ENCODE measurements at regions not wholly inside any gene's neighbourhood (a gene's known extent, or its start where the extent isn't known, plus 50 kb on each side); places are given as distances from the start of the nearest gene placed in this dataset.

- H3K9me2 ChIP-seq (replicated peaks; ENCODE audit: control insufficient read depth, low read length) = no peaks in the 10 kb centered on the region
- H3K4me1 ChIP-seq (ENCODE audit: control insufficient read depth, low read length) = no peaks in the 10 kb centered on the region
- no peaks in the 10 kb centered on the region; the same call in 1 of the 2 replicates for H4K20me1 ChIP-seq (ENCODE audit: control insufficient read depth, insufficient read depth, low read depth, low read length)
- no peak overlapping the region for H3K4me3 ChIP-seq (ENCODE audit: low read length)
- H3F3A ChIP-seq (ENCODE audit: control insufficient read depth, insufficient read depth) = no peaks in the 10 kb centered on the region
- no peak overlapping the region for H3K27ac ChIP-seq (ENCODE audit: low read depth, low read length)
- H3K9me3 ChIP-seq (ENCODE audit: control insufficient read depth, insufficient read depth, low read length) = no peaks in the 10 kb centered on the region
- H3K4me2 ChIP-seq (ENCODE audit: low read length) = no peak overlapping the region
- no peaks in the 10 kb centered on the region for H3K27me3 ChIP-seq (ENCODE audit: control insufficient read depth, low read length)
- H3K79me2 ChIP-seq (ENCODE audit: control insufficient read depth, low read length) = no peaks in the 10 kb centered on the region
- TF ChIP-seq EZH2phosphoT487 (IDR thresholded peaks at IDR 0.05; ENCODE audit: borderline replicate concordance, low read length) (no peak), CTCF (IDR thresholded peaks at IDR 0.05; ENCODE audit: low read depth, low read length, poor library complexity, severe bottlenecking) (no peak)
- H3K36me3 ChIP-seq (ENCODE audit: control insufficient read depth, low read length) = no peaks in the 10 kb centered on the region
Measured at GRCh38 chr10:124165311-124165710, 71.9 kb upstream of the CHST15 start.

DNA sequence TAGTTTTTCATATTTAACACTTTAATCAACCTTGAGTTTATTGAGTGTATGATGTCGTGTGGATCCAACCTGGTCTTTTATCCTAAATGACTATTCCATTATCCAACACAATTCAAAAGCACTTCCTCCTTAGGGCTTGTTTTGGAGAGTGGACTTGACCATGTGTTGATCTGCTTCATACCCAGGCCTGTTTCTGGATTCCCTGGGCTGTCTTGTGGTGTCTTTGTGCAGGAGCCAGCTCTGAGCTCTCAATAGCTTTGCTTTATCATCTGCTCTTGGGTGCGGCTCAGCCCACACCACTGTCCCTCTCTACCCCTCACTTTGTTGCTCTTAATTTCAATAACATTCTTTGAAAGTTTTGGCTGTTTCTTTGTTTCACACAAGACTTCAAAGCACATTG, 70.9 kb upstream of the CHST15 start:
- TF ChIP-seq CTCF (IDR thresholded peaks at IDR 0.05; ENCODE audit: low read depth, low read length, poor library complexity, severe bottlenecking) (no peak), EZH2phosphoT487 (IDR thresholded peaks at IDR 0.05; ENCODE audit: borderline replicate concordance, low read length) (no peak)
- Histone ChIP-seq H4K20me1 (ENCODE audit: control insufficient read depth, insufficient read depth, low read depth, low read length) (no peaks in the 10 kb centered on the region; the same call in 1 of the 2 replicates), H3K4me1 (ENCODE audit: control insufficient read depth, low read length) (peaks cover 8% of the 10 kb centered on the region), H3K9me3 (ENCODE audit: control insufficient read depth, insufficient read depth, low read length) (no peaks in the 10 kb centered on the region), H3K27me3 (ENCODE audit: control insufficient read depth, low read length) (no peaks in the 10 kb centered on the region), H3K9me2 (replicated peaks; ENCODE audit: control insufficient read depth, low read length) (no peaks in the 10 kb centered on the region), H3K27ac (ENCODE audit: low read depth, low read length) (no peak overlapping the region), H3K4me3 (ENCODE audit: low read length) (no peak overlapping the region), H3K36me3 (ENCODE audit: control insufficient read depth, low read length) (no peaks in the 10 kb centered on the region), H3K79me2 (ENCODE audit: control insufficient read depth, low read length) (no peaks in the 10 kb centered on the region), H3F3A (ENCODE audit: control insufficient read depth, insufficient read depth) (no peaks in the 10 kb centered on the region), H3K4me2 (ENCODE audit: low read length) (no peak overlapping the region)

GRCh38 chr10:124162774-124163354, 69.5 kb upstream of the CHST15 start:
- Histone ChIP-seq H3K9me2 (replicated peaks; ENCODE audit: control insufficient read depth, low read length) (no peaks in the 10 kb centered on the region), H3F3A (ENCODE audit: control insufficient read depth, insufficient read depth) (no peaks in the 10 kb centered on the region), H3K27ac (ENCODE audit: low read depth, low read length) (no peak overlapping the region), H4K20me1 (ENCODE audit: control insufficient read depth, insufficient read depth, low read depth, low read length) (no peaks in the 10 kb centered on the region; the same call in 1 of the 2 replicates), H3K9me3 (ENCODE audit: control insufficient read depth, insufficient read depth, low read length) (no peaks in the 10 kb centered on the region), H3K4me1 (ENCODE audit: control insufficient read depth, low read length) (peaks cover 20% of the 10 kb centered on the region), H3K79me2 (ENCODE audit: control insufficient read depth, low read length) (no peaks in the 10 kb centered on the region), H3K4me3 (ENCODE audit: low read length) (no peak overlapping the region), H3K27me3 (ENCODE audit: control insufficient read depth, low read length) (no peaks in the 10 kb centered on the region), H3K36me3 (ENCODE audit: control insufficient read depth, low read length) (no peaks in the 10 kb centered on the region), H3K4me2 (ENCODE audit: low read length) (no peak overlapping the region)
- no peak for TF ChIP-seq CTCF (IDR thresholded peaks at IDR 0.05; ENCODE audit: low read depth, low read length, poor library complexity, severe bottlenecking)
- TF ChIP-seq EZH2phosphoT487 (IDR thresholded peaks at IDR 0.05; ENCODE audit: borderline replicate concordance, low read length) = no peak
